ENCODE measurements at regions not wholly inside any gene's neighbourhood (a gene's known extent, or its start where the extent isn't known, plus 50 kb on each side); places are given as distances from the start of the nearest gene placed in this dataset.

DNA sequence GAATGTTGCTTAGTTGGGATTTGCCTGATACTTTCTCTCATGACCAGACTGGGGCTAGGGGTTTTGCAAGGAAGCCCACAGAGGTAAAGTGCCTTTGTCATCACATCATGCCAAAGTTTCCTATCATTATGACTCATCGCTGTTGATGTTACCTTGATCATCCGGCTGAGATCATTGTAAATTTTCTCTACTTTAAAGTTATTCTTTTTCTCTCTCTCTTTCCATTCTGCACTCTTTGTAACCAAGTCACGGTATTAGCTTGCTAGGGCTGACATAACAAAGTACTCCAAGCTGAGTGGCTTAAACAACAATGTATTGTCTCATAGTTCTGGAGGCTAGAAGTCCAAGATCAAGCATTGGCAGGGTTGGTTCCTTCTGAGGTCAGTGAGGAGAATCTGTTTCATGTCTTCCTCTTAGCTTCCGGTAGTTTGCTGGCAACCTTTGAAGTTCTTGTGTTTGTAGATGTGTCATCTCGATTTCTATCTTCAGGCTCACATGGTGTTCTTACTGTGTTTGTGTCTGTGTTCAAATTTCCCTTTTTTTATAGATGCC is 113.0 kb downstream of the DTHD1 start:
- intact Hi-C loops (cut with micrococcal nuclease; ENCODE audit: unreplicated experiment): no loop called here
- ChIA-PET CTCF (no interaction called here), POLR2A (ENCODE audit: unreplicated experiment) (interaction anchor here (0.8 kb wide), 1 partner anchor 10 kb away, joined by 5 read pairs; no protein-coding TSS in a partner anchor)
- Histone ChIP-seq H4K20me1 (ENCODE audit: insufficient read depth) (no peaks in the 10 kb centered on the region), H3K79me2 (ENCODE audit: low read depth) (no peaks in the 10 kb centered on the region), H3K36me3 (ENCODE audit: low read depth) (no peaks in the 10 kb centered on the region), H3K9me2 (ENCODE audit: insufficient read depth) (no peaks in the 10 kb centered on the region), H3F3A (ENCODE audit: insufficient read depth, low read depth) (no peaks in the 10 kb centered on the region), H3K4me2 (no peak overlapping the region), H3K27ac (no peak overlapping the region), H3K4me1 (replicated peaks; ENCODE audit: insufficient read depth) (no peaks in the 10 kb centered on the region), H3K4me3 (no peak overlapping the region), H3K27me3 (ENCODE audit: insufficient read depth, low read depth) (no peaks in the 10 kb centered on the region), H3K9me3 (ENCODE audit: insufficient read depth, low read depth) (no peaks in the 10 kb centered on the region), H2AFZ (no peak overlapping the region)
- no TSS peak for BruUV-seq (replicated peaks)
- no peak for DNase-seq
- no peak for TF ChIP-seq EZH2 (IDR thresholded peaks at IDR 0.05; ENCODE audit: low read depth)
- TF ChIP-seq, protein P1, sequence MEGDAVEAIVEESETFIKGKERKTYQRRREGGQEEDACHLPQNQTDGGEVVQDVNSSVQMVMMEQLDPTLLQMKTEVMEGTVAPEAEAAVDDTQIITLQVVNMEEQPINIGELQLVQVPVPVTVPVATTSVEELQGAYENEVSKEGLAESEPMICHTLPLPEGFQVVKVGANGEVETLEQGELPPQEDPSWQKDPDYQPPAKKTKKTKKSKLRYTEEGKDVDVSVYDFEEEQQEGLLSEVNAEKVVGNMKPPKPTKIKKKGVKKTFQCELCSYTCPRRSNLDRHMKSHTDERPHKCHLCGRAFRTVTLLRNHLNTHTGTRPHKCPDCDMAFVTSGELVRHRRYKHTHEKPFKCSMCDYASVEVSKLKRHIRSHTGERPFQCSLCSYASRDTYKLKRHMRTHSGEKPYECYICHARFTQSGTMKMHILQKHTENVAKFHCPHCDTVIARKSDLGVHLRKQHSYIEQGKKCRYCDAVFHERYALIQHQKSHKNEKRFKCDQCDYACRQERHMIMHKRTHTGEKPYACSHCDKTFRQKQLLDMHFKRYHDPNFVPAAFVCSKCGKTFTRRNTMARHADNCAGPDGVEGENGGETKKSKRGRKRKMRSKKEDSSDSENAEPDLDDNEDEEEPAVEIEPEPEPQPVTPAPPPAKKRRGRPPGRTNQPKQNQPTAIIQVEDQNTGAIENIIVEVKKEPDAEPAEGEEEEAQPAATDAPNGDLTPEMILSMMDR (conservative IDR thresholded peaks at IDR 0.05): no peak

GRCh38 chr4:36399762-36400353 is 118.4 kb downstream of the DTHD1 start:
- TF ChIP-seq, protein P1 (conservative IDR thresholded peaks at IDR 0.05): peak; percentile 71
- no peak for TF ChIP-seq EZH2 (IDR thresholded peaks at IDR 0.05; ENCODE audit: low read depth)
- no peaks in the 10 kb centered on the region for H3F3A ChIP-seq (ENCODE audit: insufficient read depth, low read depth)
- H3K79me2 ChIP-seq (ENCODE audit: low read depth): no peaks in the 10 kb centered on the region
- H3K4me1 ChIP-seq (replicated peaks; ENCODE audit: insufficient read depth): no peaks in the 10 kb centered on the region
- DNase-seq: peak in 1 of 2 experiments; percentile 5
- ChIA-PET POLR2A (ENCODE audit: unreplicated experiment) (interaction anchor here (0.6 to 0.7 kb wide), 3 partner anchors 38 to 1043 kb away, joined by 3 to 8 read pairs (median 4); partner anchors contain the start of gene ARAP2), CTCF (interaction anchor here (0.9 to 1.1 kb wide), 2 partner anchors 23 to 991 kb away, joined by 3 to 4 read pairs; no protein-coding TSS in a partner anchor)
- no peak overlapping the region for H3K27ac ChIP-seq
- no TSS peak for BruUV-seq (replicated peaks)
- no peaks in the 10 kb centered on the region for H3K36me3 ChIP-seq (ENCODE audit: low read depth)
- H2AFZ ChIP-seq: no peak overlapping the region
- no peaks in the 10 kb centered on the region for H3K27me3 ChIP-seq (ENCODE audit: insufficient read depth, low read depth)
- H4K20me1 ChIP-seq (ENCODE audit: insufficient read depth): no peaks in the 10 kb centered on the region
- intact Hi-C loops (cut with micrococcal nuclease; ENCODE audit: unreplicated experiment): loop anchor here (1.0 kb wide), 1 partner anchor 49 kb away; no protein-coding TSS in a partner anchor
- no peak overlapping the region for H3K4me3 ChIP-seq
- H3K4me2 ChIP-seq: no peak overlapping the region
- H3K9me2 ChIP-seq (ENCODE audit: insufficient read depth): no peaks in the 10 kb centered on the region
- H3K9me3 ChIP-seq (ENCODE audit: insufficient read depth, low read depth): no peaks in the 10 kb centered on the region

GRCh38 chr4:36402008-36402758 is 120.8 kb downstream of the DTHD1 start:
- CTCF ChIA-PET: interaction anchor here (0.7 kb wide), 1 partner anchor 52 kb away, joined by 3 read pairs; no protein-coding TSS in a partner anchor
- BruUV-seq (replicated peaks): no TSS peak

More at GRCh38 chr4:36402008-36402758, 120.8 kb downstream of the DTHD1 start:
- Histone ChIP-seq H3K27me3 (ENCODE audit: insufficient read depth, low read depth) (no peaks in the 10 kb centered on the region), H3K36me3 (ENCODE audit: low read depth) (no peaks in the 10 kb centered on the region), H3K9me2 (ENCODE audit: insufficient read depth) (no peaks in the 10 kb centered on the region), H3K4me1 (replicated peaks; ENCODE audit: insufficient read depth) (no peaks in the 10 kb centered on the region), H3K27ac (no peak overlapping the region), H4K20me1 (ENCODE audit: insufficient read depth) (no peaks in the 10 kb centered on the region), H3F3A (ENCODE audit: insufficient read depth, low read depth) (no peaks in the 10 kb centered on the region), H2AFZ (no peak overlapping the region), H3K4me2 (no peak overlapping the region), H3K9me3 (ENCODE audit: insufficient read depth, low read depth) (no peaks in the 10 kb centered on the region), H3K4me3 (no peak overlapping the region), H3K79me2 (ENCODE audit: low read depth) (no peaks in the 10 kb centered on the region)
- no peak for DNase-seq
- intact Hi-C loops (cut with micrococcal nuclease; ENCODE audit: unreplicated experiment): no loop called here
- POLR2A ChIA-PET (ENCODE audit: unreplicated experiment): no interaction called here
- TF ChIP-seq, protein P1 (conservative IDR thresholded peaks at IDR 0.05): no peak
- TF ChIP-seq EZH2 (IDR thresholded peaks at IDR 0.05; ENCODE audit: low read depth): no peak

All from PC-9 (cell line).